Lower leg skin (tissue), 4 donors: ENCODE measurements at regions not wholly inside any gene's neighbourhood (a gene's known extent, or its start where the extent isn't known, plus 50 kb on each side); places are given as distances from the start of the nearest gene placed in this dataset.

Source experiments
- DNase-seq, 2 donors: peaks; one replicate each; pipeline ENCODE4 v3.0.0-alpha.2; 2019; ENCODE audit warnings: low spot score in 2 of 2
- H3K4me3 ChIP-seq: fragments of 200-600 bp; sonication (generic); 2 replicates; pipeline ENCODE4 v1.5.1; 2017; ENCODE audit warnings: mild to moderate bottlenecking, low read depth; ENCODE audit not compliant: poor library complexity, severe bottlenecking
- CTCF ChIP-seq, 3 donors: fragments of 450-650 bp; IDR thresholded peaks; one replicate each; pipeline ENCODE4 v1.5.1; 2016; ENCODE audit warnings: antibody characterized with exemption in 3 of 3, mild to moderate bottlenecking in 3 of 3, moderate library complexity in 2 of 3
- POLR2A ChIP-seq, 2 donors: fragments of 450-650 bp; IDR thresholded peaks; one replicate each; pipeline ENCODE4 v1.6.1; 2016 to 2017; ENCODE audit warnings: antibody characterized with exemption in 2 of 2, mild to moderate bottlenecking in 1 of 2, moderate library complexity in 1 of 2
- WGBS, 2 donors: methylation state at CpG; one replicate each; pipeline ENCODE4 v1.1.5; 2018; 5-methylcytosine and 5-hydroxymethylcytosine counted together
- intact Hi-C: fragments of 100-400 bp; cut with DNase I; formaldehyde crosslinking; loops from one replicate; pipeline ENCODE4 v1.15.0; 2023; ENCODE audit warnings: low total_unique reads

- intact Hi-C loops = no loop called here
- no peak overlapping the region for H3K4me3 ChIP-seq
- DNase-seq = no peak
- TF ChIP-seq POLR2A (IDR thresholded peaks at IDR 0.05) (no peak), CTCF (IDR thresholded peaks at IDR 0.05) (no peak)
- WGBS, 2 donors = 67 to 71% methylated on average over 2 of the region's 2 CpGs
Measured at GRCh38 chr11:28495333-28495732, 387.1 kb downstream of the METTL15 start.

- no peak overlapping the region for H3K4me3 ChIP-seq
- no peak for DNase-seq
- WGBS, 2 donors = 81 to 92% methylated on average over 1 of the region's 1 CpG
- intact Hi-C loops = no loop called here
- no peak for TF ChIP-seq CTCF (IDR thresholded peaks at IDR 0.05)
- TF ChIP-seq POLR2A (IDR thresholded peaks at IDR 0.05) = no peak
Measured at GRCh38 chr11:28491431-28491830, 383.2 kb downstream of the METTL15 start.

GRCh38 chr11:28490773-28491382, 382.7 kb downstream of the METTL15 start:
- H3K4me3 ChIP-seq = no peak overlapping the region
- no peak for TF ChIP-seq POLR2A (IDR thresholded peaks at IDR 0.05)
- no peak for TF ChIP-seq CTCF (IDR thresholded peaks at IDR 0.05)
- DNase-seq = no peak
- intact Hi-C loops = no loop called here

GRCh38 chr11:28488336-28488735, 380.1 kb downstream of the METTL15 start:
- DNase-seq = no peak
- H3K4me3 ChIP-seq = no peak overlapping the region
- no peak for TF ChIP-seq POLR2A (IDR thresholded peaks at IDR 0.05)
- TF ChIP-seq CTCF (IDR thresholded peaks at IDR 0.05) = no peak
- intact Hi-C loops = no loop called here
- WGBS, 2 donors = 0% methylated on average over 1 of the region's 1 CpG

- no peak overlapping the region for H3K4me3 ChIP-seq
- TF ChIP-seq CTCF (IDR thresholded peaks at IDR 0.05) = no peak
- no peak for TF ChIP-seq POLR2A (IDR thresholded peaks at IDR 0.05)
- no peak for DNase-seq
- 87 to 93% methylated on average over 7 of the region's 7 CpGs for WGBS, 2 donors
- intact Hi-C loops = no loop called here
Measured at GRCh38 chr11:28483072-28483867, 375.1 kb downstream of the METTL15 start.
